ENCODE measurements at regions not wholly inside any gene's neighbourhood (a gene's known extent, or its start where the extent isn't known, plus 50 kb on each side); places are given as distances from the start of the nearest gene placed in this dataset.

DNA sequence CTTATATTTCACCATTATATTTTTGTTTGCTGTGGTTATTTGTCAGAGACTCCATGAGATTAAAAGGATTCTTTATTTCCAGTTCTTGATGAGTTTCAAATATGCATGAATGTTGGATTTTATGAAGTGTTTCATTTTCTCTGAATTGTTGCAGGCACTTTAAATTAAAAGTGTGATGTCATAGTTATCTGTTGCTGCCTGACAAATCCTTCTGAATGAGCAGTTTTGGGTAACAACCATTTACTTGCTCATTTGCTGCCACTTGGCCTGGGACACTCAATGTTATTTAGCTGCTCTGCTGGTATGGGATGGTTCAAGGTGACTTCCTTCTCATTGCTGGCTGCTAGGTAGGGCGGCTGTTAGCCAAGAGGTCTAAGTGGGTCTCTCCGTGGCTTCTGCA lies 173.5 kb downstream of the LPIN1 start:
- POLR2A ChIA-PET, result no interaction called here
- in situ Hi-C loops (cut with HindIII; ENCODE audit: low pct_unique_long_range_greater_than_20kb, low sequenced_read_pairs) (no loop called here), intact Hi-C loops (cut with micrococcal nuclease; ENCODE audit: unreplicated experiment) (no loop called here)
- CTCF ChIA-PET, result no interaction called here
- Histone ChIP-seq H3K4me3 (ENCODE audit: low read depth in 2 of 2, low read length in 2 of 2) (no peak overlapping the region), H3K27me3 (ENCODE audit: control insufficient read depth, insufficient read depth, low read length) (no peaks in the 10 kb centered on the region), H3K4me1 (ENCODE audit: control insufficient read depth, insufficient read depth, low read length) (no peaks in the 10 kb centered on the region), H3K27ac (ENCODE audit: low read length) (no peak overlapping the region), H3K36me3 (ENCODE audit: control insufficient read depth, insufficient read depth, low read length) (no peaks in the 10 kb centered on the region), H3K9me3 (ENCODE audit: control insufficient read depth, insufficient read depth, low read depth, low read length) (no peaks in the 10 kb centered on the region)
- no peak for ATAC-seq
- BruUV-seq (replicated peaks), result no TSS peak
- TF ChIP-seq, protein P1, sequence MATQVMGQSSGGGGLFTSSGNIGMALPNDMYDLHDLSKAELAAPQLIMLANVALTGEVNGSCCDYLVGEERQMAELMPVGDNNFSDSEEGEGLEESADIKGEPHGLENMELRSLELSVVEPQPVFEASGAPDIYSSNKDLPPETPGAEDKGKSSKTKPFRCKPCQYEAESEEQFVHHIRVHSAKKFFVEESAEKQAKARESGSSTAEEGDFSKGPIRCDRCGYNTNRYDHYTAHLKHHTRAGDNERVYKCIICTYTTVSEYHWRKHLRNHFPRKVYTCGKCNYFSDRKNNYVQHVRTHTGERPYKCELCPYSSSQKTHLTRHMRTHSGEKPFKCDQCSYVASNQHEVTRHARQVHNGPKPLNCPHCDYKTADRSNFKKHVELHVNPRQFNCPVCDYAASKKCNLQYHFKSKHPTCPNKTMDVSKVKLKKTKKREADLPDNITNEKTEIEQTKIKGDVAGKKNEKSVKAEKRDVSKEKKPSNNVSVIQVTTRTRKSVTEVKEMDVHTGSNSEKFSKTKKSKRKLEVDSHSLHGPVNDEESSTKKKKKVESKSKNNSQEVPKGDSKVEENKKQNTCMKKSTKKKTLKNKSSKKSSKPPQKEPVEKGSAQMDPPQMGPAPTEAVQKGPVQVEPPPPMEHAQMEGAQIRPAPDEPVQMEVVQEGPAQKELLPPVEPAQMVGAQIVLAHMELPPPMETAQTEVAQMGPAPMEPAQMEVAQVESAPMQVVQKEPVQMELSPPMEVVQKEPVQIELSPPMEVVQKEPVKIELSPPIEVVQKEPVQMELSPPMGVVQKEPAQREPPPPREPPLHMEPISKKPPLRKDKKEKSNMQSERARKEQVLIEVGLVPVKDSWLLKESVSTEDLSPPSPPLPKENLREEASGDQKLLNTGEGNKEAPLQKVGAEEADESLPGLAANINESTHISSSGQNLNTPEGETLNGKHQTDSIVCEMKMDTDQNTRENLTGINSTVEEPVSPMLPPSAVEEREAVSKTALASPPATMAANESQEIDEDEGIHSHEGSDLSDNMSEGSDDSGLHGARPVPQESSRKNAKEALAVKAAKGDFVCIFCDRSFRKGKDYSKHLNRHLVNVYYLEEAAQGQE (IDR thresholded peaks at IDR 0.05; ENCODE audit: insufficient read depth in 1 of 2, low read depth in 2 of 2, low read length in 1 of 2), result no peak
- no peak for TF ChIP-seq SIN3A (IDR thresholded peaks at IDR 0.05; ENCODE audit: borderline replicate concordance, insufficient read depth, low read depth, low read length)
- TF ChIP-seq TCF7L2 (IDR thresholded peaks at IDR 0.05; ENCODE audit: low read depth, low read length), result no peak
- no peak for TF ChIP-seq POLR2AphosphoS5 (IDR thresholded peaks at IDR 0.05; ENCODE audit: low read depth, low read length)
- TF ChIP-seq, protein P2, sequence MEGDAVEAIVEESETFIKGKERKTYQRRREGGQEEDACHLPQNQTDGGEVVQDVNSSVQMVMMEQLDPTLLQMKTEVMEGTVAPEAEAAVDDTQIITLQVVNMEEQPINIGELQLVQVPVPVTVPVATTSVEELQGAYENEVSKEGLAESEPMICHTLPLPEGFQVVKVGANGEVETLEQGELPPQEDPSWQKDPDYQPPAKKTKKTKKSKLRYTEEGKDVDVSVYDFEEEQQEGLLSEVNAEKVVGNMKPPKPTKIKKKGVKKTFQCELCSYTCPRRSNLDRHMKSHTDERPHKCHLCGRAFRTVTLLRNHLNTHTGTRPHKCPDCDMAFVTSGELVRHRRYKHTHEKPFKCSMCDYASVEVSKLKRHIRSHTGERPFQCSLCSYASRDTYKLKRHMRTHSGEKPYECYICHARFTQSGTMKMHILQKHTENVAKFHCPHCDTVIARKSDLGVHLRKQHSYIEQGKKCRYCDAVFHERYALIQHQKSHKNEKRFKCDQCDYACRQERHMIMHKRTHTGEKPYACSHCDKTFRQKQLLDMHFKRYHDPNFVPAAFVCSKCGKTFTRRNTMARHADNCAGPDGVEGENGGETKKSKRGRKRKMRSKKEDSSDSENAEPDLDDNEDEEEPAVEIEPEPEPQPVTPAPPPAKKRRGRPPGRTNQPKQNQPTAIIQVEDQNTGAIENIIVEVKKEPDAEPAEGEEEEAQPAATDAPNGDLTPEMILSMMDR (IDR thresholded peaks at IDR 0.05), result no peak
- DNase-seq (ENCODE audit: low read depth, low spot score), result no peak

DNA sequence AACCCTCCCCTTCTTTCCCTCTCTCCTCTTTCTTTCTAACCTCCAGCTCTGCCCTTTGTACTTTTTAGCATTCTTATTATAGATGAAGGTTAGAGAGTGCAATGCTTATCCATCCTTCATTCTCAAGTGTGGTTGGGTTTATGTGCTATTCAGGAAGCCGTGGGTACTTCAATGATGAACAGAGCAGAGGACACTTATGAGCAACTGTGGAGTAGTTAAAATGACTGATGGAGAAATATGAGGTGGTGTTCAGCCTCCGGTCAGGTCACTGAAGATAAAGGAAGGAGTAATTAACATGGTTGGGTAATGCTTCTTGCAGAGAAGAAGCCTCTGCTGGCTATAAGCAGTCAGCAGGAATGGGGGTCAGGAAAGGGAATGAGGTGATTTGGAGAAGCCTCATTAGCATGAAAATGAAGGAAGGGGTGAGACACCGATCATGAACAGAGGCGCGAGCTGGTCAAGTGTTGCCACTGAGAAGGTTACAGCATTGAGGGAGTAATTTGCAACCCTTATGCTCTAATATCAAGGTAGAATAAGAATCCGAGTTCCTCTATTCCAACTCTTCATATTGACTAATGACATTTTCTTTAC lies 174.7 kb downstream of the LPIN1 start:
- intact Hi-C loops (cut with micrococcal nuclease; ENCODE audit: unreplicated experiment) (no loop called here), in situ Hi-C loops (cut with HindIII; ENCODE audit: low pct_unique_long_range_greater_than_20kb, low sequenced_read_pairs) (no loop called here)
- no TSS peak for BruUV-seq (replicated peaks)

More for the DNA sequence above, 174.7 kb downstream of the LPIN1 start:
- no peaks in the 10 kb centered on the region for H3K36me3 ChIP-seq (ENCODE audit: control insufficient read depth, insufficient read depth, low read length)
- CTCF ChIA-PET, result no interaction called here
- no peak for ATAC-seq
- no peak overlapping the region for H3K27ac ChIP-seq (ENCODE audit: low read length)
- no peak for DNase-seq (ENCODE audit: low read depth, low spot score)
- H3K27me3 ChIP-seq (ENCODE audit: control insufficient read depth, insufficient read depth, low read length), result no peaks in the 10 kb centered on the region
- H3K4me3 ChIP-seq (ENCODE audit: low read depth in 2 of 2, low read length in 2 of 2), result no peak overlapping the region
- H3K4me1 ChIP-seq (ENCODE audit: control insufficient read depth, insufficient read depth, low read length), result no peaks in the 10 kb centered on the region
- no peaks in the 10 kb centered on the region for H3K9me3 ChIP-seq (ENCODE audit: control insufficient read depth, insufficient read depth, low read depth, low read length)
- TF ChIP-seq, protein P2 (IDR thresholded peaks at IDR 0.05), result no peak
- no peak for TF ChIP-seq TCF7L2 (IDR thresholded peaks at IDR 0.05; ENCODE audit: low read depth, low read length)
- TF ChIP-seq, protein P1 (IDR thresholded peaks at IDR 0.05; ENCODE audit: insufficient read depth in 1 of 2, low read depth in 2 of 2, low read length in 1 of 2), result no peak
- POLR2A ChIA-PET, result no interaction called here

Measured in Panc1 (cell line).